ENCODE measurements at regions not wholly inside any gene's neighbourhood (a gene's known extent, or its start where the extent isn't known, plus 50 kb on each side); places are given as distances from the start of the nearest gene placed in this dataset.

GRCh38 chr13:44024167-44024845, 144.6 kb downstream of the LACC1 start:
- TF ChIP-seq CTCF (conservative IDR thresholded peaks at IDR 0.05; ENCODE audit: low read length), result no peak
- TF ChIP-seq EZH2phosphoT487 (IDR thresholded peaks at IDR 0.05; ENCODE audit: borderline replicate concordance, low read depth, low read length), result no peak

All from OCI-LY7 (cell line).